ENCODE measurements at regions not wholly inside any gene's neighbourhood (a gene's known extent, or its start where the extent isn't known, plus 50 kb on each side); places are given as distances from the start of the nearest gene placed in this dataset.
A peak's percentile ranks its signal among the peaks of the same experiment; 100 is the strongest.

GRCh38 chr5:161602736-161603135, 56.2 kb upstream of the GABRB2 start:
- Histone ChIP-seq H3K36me3 (ENCODE audit: insufficient read depth) (no peaks in the 10 kb centered on the region), H3K27me3 (ENCODE audit: insufficient read depth) (no peaks in the 10 kb centered on the region), H2AFZ (no peak overlapping the region), H3K9me2 (ENCODE audit: insufficient read depth) (no peaks in the 10 kb centered on the region), H3K4me3 (no peak overlapping the region), H3K79me2 (replicated peaks; ENCODE audit: insufficient read depth) (no peaks in the 10 kb centered on the region), H3F3A (replicated peaks; ENCODE audit: low read depth) (no peaks in the 10 kb centered on the region), H3K27ac (ENCODE audit: low read depth) (no peak overlapping the region), H4K20me1 (replicated peaks; ENCODE audit: insufficient read depth) (no peaks in the 10 kb centered on the region), H3K4me2 (no peak overlapping the region), H3K4me1 (ENCODE audit: insufficient read depth) (no peaks in the 10 kb centered on the region)
- Mint-ChIP-seq H3K4me3 (no peak overlapping the region), H3K36me3 (ENCODE audit: low read depth) (no peaks in the 10 kb centered on the region), H3K27ac (no peak overlapping the region), H3K27me3 (ENCODE audit: insufficient read depth, low read depth, poor library complexity) (no peaks in the 10 kb centered on the region), H3K4me1 (no peaks in the 10 kb centered on the region), H3K9me3 (no peaks in the 10 kb centered on the region; the same call in 2 of the 3 replicates)
- DNase-seq (ENCODE audit: low spot score), result no peak
- TF ChIP-seq REST (IDR thresholded peaks at IDR 0.05; ENCODE audit: unreplicated experiment), result no peak
- TF ChIP-seq ETS1 (IDR thresholded peaks at IDR 0.05), result no peak
- TF ChIP-seq CTCF (conservative IDR thresholded peaks at IDR 0.05; ENCODE audit: low read depth in 2 of 2), result no peak
- no peak for TF ChIP-seq EZH2phosphoT487 (IDR thresholded peaks at IDR 0.05; ENCODE audit: unreplicated experiment)
- ATAC-seq, result no peak

GRCh38 chr5:161600156-161600555, 53.6 kb upstream of the GABRB2 start:
- Histone ChIP-seq H3K27ac (ENCODE audit: low read depth) (no peak overlapping the region), H3K36me3 (ENCODE audit: insufficient read depth) (no peaks in the 10 kb centered on the region), H3K9me2 (ENCODE audit: insufficient read depth) (no peaks in the 10 kb centered on the region), H3K4me1 (ENCODE audit: insufficient read depth) (no peaks in the 10 kb centered on the region), H3F3A (replicated peaks; ENCODE audit: low read depth) (no peaks in the 10 kb centered on the region), H3K4me3 (no peak overlapping the region), H4K20me1 (replicated peaks; ENCODE audit: insufficient read depth) (no peaks in the 10 kb centered on the region), H3K27me3 (ENCODE audit: insufficient read depth) (no peaks in the 10 kb centered on the region), H3K79me2 (replicated peaks; ENCODE audit: insufficient read depth) (no peaks in the 10 kb centered on the region), H2AFZ (no peak overlapping the region), H3K4me2 (no peak overlapping the region)
- H3K36me3 Mint-ChIP-seq (ENCODE audit: low read depth), result no peaks in the 10 kb centered on the region
- H3K27ac Mint-ChIP-seq, result no peak overlapping the region
- H3K27me3 Mint-ChIP-seq (ENCODE audit: insufficient read depth, low read depth, poor library complexity), result no peaks in the 10 kb centered on the region
- no peaks in the 10 kb centered on the region; the same call in 2 of the 3 replicates for H3K9me3 Mint-ChIP-seq
- DNase-seq (ENCODE audit: low spot score) (peak; percentile 3), ATAC-seq (peak; percentile 63)
- H3K4me1 Mint-ChIP-seq, result no peaks in the 10 kb centered on the region
- no peak overlapping the region for H3K4me3 Mint-ChIP-seq
- no peak for TF ChIP-seq CREB1 (CRISPR knock-in tag; IDR thresholded peaks at IDR 0.05; ENCODE audit: low read depth)

Measured in GM23338 (cell line).